Naive thymus-derived CD4-positive, alpha-beta T cell (primary cell): ENCODE measurements at regions not wholly inside any gene's neighbourhood (a gene's known extent, or its start where the extent isn't known, plus 50 kb on each side); places are given as distances from the start of the nearest gene placed in this dataset.

Experiments
- ATAC-seq: fragments of 150-1000 bp; cut with Tn5 transposase; 2 replicates; pipeline ENCODE4 v1.10.0; 2021; ENCODE audit warnings: mild to moderate bottlenecking, moderate library complexity
- CTCF ChIA-PET: fragments of 350-600 bp; sonication (Branson Sonifier 250); formaldehyde crosslinking; loops from one replicate; lab custom pipeline; 2021; ENCODE audit warnings: antibody characterized with exemption; lab: Charles Lee
- POLR2A ChIA-PET: fragments of 350-600 bp; sonication (Branson Sonifier 250); formaldehyde crosslinking; loops from one replicate; lab custom pipeline; 2021; ENCODE audit warnings: antibody characterized with exemption, inconsistent platforms; lab: Charles Lee
- DNase-seq, 9 donors: peaks; one replicate each; pipeline versions ENCODE4 v3.0.0 to v3.0.0-alpha.2; 2020 to 2022; ENCODE audit warnings: mixed read lengths in 1 of 9
- H3K27ac ChIP-seq: one replicate; pipeline ENCODE4 v1.7.0; 2013; ENCODE audit warnings: mild to moderate bottlenecking, low read depth, low read length, moderate library complexity
- H3K27me3 ChIP-seq, 2 donors: one replicate each; pipeline ENCODE4 v1.7.0; 2013; ENCODE audit warnings: low read length in 2 of 2, mild to moderate bottlenecking in 2 of 2, moderate library complexity in 2 of 2; ENCODE audit not compliant: control insufficient read depth in 2 of 2, insufficient read depth in 2 of 2
- H3K36me3 ChIP-seq, 3 experiments: 1 replicate in 2 of 3; 2 replicates in 1 of 3; pipeline ENCODE4 v1.7.0; 2013; ENCODE audit warnings: low read length in 3 of 3, mild to moderate bottlenecking in 3 of 3, moderate library complexity in 1 of 3; ENCODE audit not compliant: insufficient read depth in 3 of 3, control insufficient read depth in 2 of 3
- H3K4me1 ChIP-seq, 2 donors: one replicate each; pipeline ENCODE4 v1.7.0; 2013; ENCODE audit warnings: low read length in 2 of 2, mild to moderate bottlenecking in 2 of 2, moderate library complexity in 1 of 2; ENCODE audit not compliant: control insufficient read depth in 2 of 2, insufficient read depth in 2 of 2
- H3K4me3 ChIP-seq: 2 replicates; pipeline ENCODE4 v1.7.0; 2013; ENCODE audit warnings: mild to moderate bottlenecking, low read length
- H3K9me3 ChIP-seq, 3 experiments: 1 replicate in 2 of 3; 2 replicates in 1 of 3; pipeline ENCODE4 v1.7.0; 2013; ENCODE audit warnings: low read length in 3 of 3; ENCODE audit not compliant: control insufficient read depth in 2 of 3
- H3K27ac Mint-ChIP-seq, 9 donors: one replicate each; pipeline ENCODE4 v1.8.0; 2020 to 2022; ENCODE audit warnings: mixed read lengths in 9 of 9, mild to moderate bottlenecking in 8 of 9, moderate library complexity in 5 of 9, inconsistent platforms in 2 of 9
- H3K27me3 Mint-ChIP-seq, 5 donors: one replicate each; pipeline ENCODE4 v1.8.0; 2021 to 2022; ENCODE audit warnings: mixed read lengths in 5 of 5, mild to moderate bottlenecking in 1 of 5
- H3K36me3 Mint-ChIP-seq, 5 donors: one replicate each; pipeline ENCODE4 v1.8.0; 2020 to 2022; ENCODE audit warnings: mixed read lengths in 5 of 5, mild to moderate bottlenecking in 3 of 5, inconsistent platforms in 1 of 5
- H3K4me1 Mint-ChIP-seq, 7 donors: one replicate each; pipeline ENCODE4 v1.8.0; 2020 to 2022; ENCODE audit warnings: mixed read lengths in 7 of 7, mild to moderate bottlenecking in 3 of 7, inconsistent platforms in 1 of 7
- H3K4me3 Mint-ChIP-seq, 10 donors: one replicate each; pipeline ENCODE4 v1.8.0; 2020 to 2022; ENCODE audit warnings: mild to moderate bottlenecking in 10 of 10, mixed read lengths in 10 of 10, moderate library complexity in 6 of 10, inconsistent platforms in 2 of 10
- H3K9me3 Mint-ChIP-seq, 11 donors: one replicate each; pipeline ENCODE4 v1.8.0; 2020 to 2022; ENCODE audit warnings: mixed read lengths in 11 of 11, mild to moderate bottlenecking in 4 of 11, inconsistent platforms in 1 of 11, moderate library complexity in 1 of 11
- intact Hi-C, 2 donors: fragments of 100-400 bp; cut with micrococcal nuclease; formaldehyde crosslinking; loops; one replicate each; pipeline ENCODE4 v1.15.1; 2023

- no peak for ATAC-seq
- H3K27me3 Mint-ChIP-seq = no peaks in the 10 kb centered on the region
- POLR2A ChIA-PET = no interaction called here
- H3K4me3 Mint-ChIP-seq = no peak overlapping the region
- Histone ChIP-seq H3K9me3 (peaks cover 0 to 5% (median 0%) of the 10 kb centered on the region in 3 experiments), H3K27me3 (no peaks in the 10 kb centered on the region), H3K36me3 (no peaks in the 10 kb centered on the region), H3K4me1 (no peaks in the 10 kb centered on the region), H3K27ac (no peak overlapping the region), H3K4me3 (no peak overlapping the region)
- H3K4me1 Mint-ChIP-seq = no peaks in the 10 kb centered on the region
- H3K27ac Mint-ChIP-seq = no peak overlapping the region
- no peaks in the 10 kb centered on the region for H3K36me3 Mint-ChIP-seq
- DNase-seq = no peak
- CTCF ChIA-PET = no interaction called here
- H3K9me3 Mint-ChIP-seq = peaks cover 5 to 36% (median 11%) of the 10 kb centered on the region in 11 donors
- intact Hi-C loops = no loop called here
These were observed 956.1 kb upstream of the GOT2 start for GRCh38 chr16:59690216-59690615.

- Mint-ChIP-seq H3K4me3 (no peak overlapping the region), H3K27me3 (no peaks in the 10 kb centered on the region), H3K27ac (no peak overlapping the region), H3K9me3 (peaks cover 5 to 39% (median 19%) of the 10 kb centered on the region in 11 donors), H3K36me3 (no peaks in the 10 kb centered on the region), H3K4me1 (no peaks in the 10 kb centered on the region)
- ATAC-seq (no peak), DNase-seq (no peak)
- POLR2A ChIA-PET = no interaction called here
- H3K4me1 ChIP-seq = no peaks in the 10 kb centered on the region
- no peaks in the 10 kb centered on the region for H3K27me3 ChIP-seq
- no peak overlapping the region for H3K27ac ChIP-seq
- no peaks in the 10 kb centered on the region for H3K36me3 ChIP-seq
- H3K9me3 ChIP-seq = peaks cover 0 to 5% (median 0%) of the 10 kb centered on the region in 3 experiments
- intact Hi-C loops = no loop called here
- CTCF ChIA-PET = no interaction called here
- no peak overlapping the region for H3K4me3 ChIP-seq
These were observed 953.9 kb upstream of the GOT2 start for GRCh38 chr16:59688006-59688405.

GRCh38 chr16:59686405-59686804 is 952.3 kb upstream of the GOT2 start:
- Mint-ChIP-seq H3K4me1 (no peaks in the 10 kb centered on the region), H3K27ac (no peak overlapping the region), H3K4me3 (no peak overlapping the region), H3K9me3 (peaks cover 2 to 42% (median 13%) of the 10 kb centered on the region in 11 donors), H3K36me3 (no peaks in the 10 kb centered on the region), H3K27me3 (no peaks in the 10 kb centered on the region)
- DNase-seq (no peak), ATAC-seq (no peak)
- POLR2A ChIA-PET = no interaction called here
- H3K9me3 ChIP-seq = peaks cover 0 to 5% (median 0%) of the 10 kb centered on the region in 3 experiments
- no peaks in the 10 kb centered on the region for H3K36me3 ChIP-seq
- CTCF ChIA-PET = no interaction called here
- H3K4me1 ChIP-seq = no peaks in the 10 kb centered on the region
- no peaks in the 10 kb centered on the region for H3K27me3 ChIP-seq
- intact Hi-C loops = no loop called here
- H3K4me3 ChIP-seq = no peak overlapping the region
- H3K27ac ChIP-seq = no peak overlapping the region

- Histone ChIP-seq H3K27me3 (no peaks in the 10 kb centered on the region), H3K9me3 (peaks cover 0 to 5% (median 0%) of the 10 kb centered on the region in 3 experiments), H3K4me1 (no peaks in the 10 kb centered on the region), H3K4me3 (no peak overlapping the region), H3K27ac (no peak overlapping the region), H3K36me3 (no peaks in the 10 kb centered on the region)
- no peaks in the 10 kb centered on the region for H3K36me3 Mint-ChIP-seq
- ChIA-PET CTCF (no interaction called here), POLR2A (no interaction called here)
- ATAC-seq (no peak), DNase-seq (no peak)
- H3K9me3 Mint-ChIP-seq = peaks cover 0 to 42% (median 9%) of the 10 kb centered on the region in 11 donors
- intact Hi-C loops = no loop called here
- no peaks in the 10 kb centered on the region for H3K27me3 Mint-ChIP-seq
- no peak overlapping the region for H3K4me3 Mint-ChIP-seq
- no peaks in the 10 kb centered on the region for H3K4me1 Mint-ChIP-seq
- no peak overlapping the region for H3K27ac Mint-ChIP-seq
These were observed 950.8 kb upstream of the GOT2 start for GRCh38 chr16:59684911-59685310.

GRCh38 chr16:59683709-59684108 is 949.6 kb upstream of the GOT2 start:
- no peaks in the 10 kb centered on the region for H3K27me3 Mint-ChIP-seq
- no peaks in the 10 kb centered on the region for H3K36me3 ChIP-seq
- H3K4me3 ChIP-seq = no peak overlapping the region
- ATAC-seq (no peak), DNase-seq (no peak)
- ChIA-PET POLR2A (no interaction called here), CTCF (no interaction called here)
- no peak overlapping the region for H3K27ac ChIP-seq
- no peaks in the 10 kb centered on the region for H3K27me3 ChIP-seq
- no peak overlapping the region for H3K27ac Mint-ChIP-seq
- H3K9me3 ChIP-seq = peaks cover 0 to 5% (median 0%) of the 10 kb centered on the region in 3 experiments
- intact Hi-C loops = no loop called here
- peaks cover 0 to 42% (median 14%) of the 10 kb centered on the region in 11 donors for H3K9me3 Mint-ChIP-seq
- H3K36me3 Mint-ChIP-seq = no peaks in the 10 kb centered on the region
- no peaks in the 10 kb centered on the region for H3K4me1 Mint-ChIP-seq
- H3K4me3 Mint-ChIP-seq = no peak overlapping the region
- no peaks in the 10 kb centered on the region for H3K4me1 ChIP-seq

GRCh38 chr16:59665618-59666220 is 931.6 kb upstream of the GOT2 start:
- Mint-ChIP-seq H3K27me3 (no peaks in the 10 kb centered on the region), H3K4me3 (no peak overlapping the region), H3K27ac (no peak overlapping the region), H3K9me3 (peaks cover 0 to 18% (median 5%) of the 10 kb centered on the region in 11 donors), H3K4me1 (no peaks in the 10 kb centered on the region), H3K36me3 (no peaks in the 10 kb centered on the region)
- H3K4me1 ChIP-seq = no peaks in the 10 kb centered on the region
- ChIA-PET POLR2A (no interaction called here), CTCF (no interaction called here)
- intact Hi-C loops = no loop called here
- no peaks in the 10 kb centered on the region for H3K27me3 ChIP-seq
- ATAC-seq (no peak), DNase-seq (no peak)
- no peak overlapping the region for H3K27ac ChIP-seq
- H3K4me3 ChIP-seq = no peak overlapping the region
- no peaks in the 10 kb centered on the region for H3K36me3 ChIP-seq
- H3K9me3 ChIP-seq = no peaks in the 10 kb centered on the region

GRCh38 chr16:59658572-59658971 is 924.5 kb upstream of the GOT2 start:
- Mint-ChIP-seq H3K9me3 (peaks cover 0 to 23% (median 3%) of the 10 kb centered on the region in 11 donors), H3K36me3 (no peaks in the 10 kb centered on the region), H3K4me1 (no peaks in the 10 kb centered on the region), H3K27me3 (peaks cover 0 to 6% (median 0%) of the 10 kb centered on the region in 5 donors), H3K27ac (no peak overlapping the region), H3K4me3 (no peak overlapping the region)
- no peak for DNase-seq
- H3K9me3 ChIP-seq = no peaks in the 10 kb centered on the region
- no peaks in the 10 kb centered on the region for H3K36me3 ChIP-seq
- ATAC-seq = no peak
- H3K4me3 ChIP-seq = no peak overlapping the region
- no peaks in the 10 kb centered on the region for H3K4me1 ChIP-seq
- CTCF ChIA-PET = no interaction called here
- no peak overlapping the region for H3K27ac ChIP-seq
- intact Hi-C loops = no loop called here
- no peaks in the 10 kb centered on the region for H3K27me3 ChIP-seq
- POLR2A ChIA-PET = no interaction called here
